ENCODE measurements at regions not wholly inside any gene's neighbourhood (a gene's known extent, or its start where the extent isn't known, plus 50 kb on each side); places are given as distances from the start of the nearest gene placed in this dataset.

GRCh38 chr2:204298404-204298803 is 246.9 kb upstream of the PARD3B start:
- FAIRE-seq (no peak), DNase-seq (ENCODE audit: low read depth) (no peak)
- Histone ChIP-seq H3K79me2 (ENCODE audit: insufficient read depth, low read length) (no peaks in the 10 kb centered on the region), H3K4me1 (ENCODE audit: insufficient read depth, low read length) (no peaks in the 10 kb centered on the region), H3K36me3 (ENCODE audit: insufficient read depth, low read length) (no peaks in the 10 kb centered on the region), H3K9me3 (ENCODE audit: insufficient read depth, low read depth, low read length) (no peaks in the 10 kb centered on the region), H3K27me3 (ENCODE audit: insufficient read depth, low read length) (no peaks in the 10 kb centered on the region), H3K4me3 (ENCODE audit: insufficient read depth, low read depth, low read length) (no peak overlapping the region), H3K4me2 (ENCODE audit: low read length) (no peak overlapping the region), H3K9ac (ENCODE audit: low read length) (no peak overlapping the region), H4K20me1 (ENCODE audit: insufficient read depth, low read length) (no peaks in the 10 kb centered on the region), H3K27ac (ENCODE audit: low read depth, low read length) (no peak overlapping the region), H2AFZ (ENCODE audit: low read depth, low read length) (no peak overlapping the region)
- Mint-ChIP-seq H3K27ac (ENCODE audit: unreplicated experiment) (no peak overlapping the region), H3K4me1 (ENCODE audit: low read depth, unreplicated experiment) (no peaks in the 10 kb centered on the region), H3K36me3 (ENCODE audit: low read depth, unreplicated experiment) (no peaks in the 10 kb centered on the region), H3K4me3 (ENCODE audit: unreplicated experiment) (no peak overlapping the region), H3K9me3 (ENCODE audit: unreplicated experiment) (no peaks in the 10 kb centered on the region), H3K27me3 (ENCODE audit: low read depth, unreplicated experiment) (peaks cover 2% of the 10 kb centered on the region)
- TF ChIP-seq CTCF (IDR thresholded peaks at IDR 0.05; ENCODE audit: insufficient read depth, low read depth, low read length): no peak
- TF ChIP-seq EZH2 (IDR thresholded peaks at IDR 0.05; ENCODE audit: insufficient read depth, low read length): no peak

- H3K9me3 ChIP-seq (ENCODE audit: insufficient read depth, low read depth, low read length): no peaks in the 10 kb centered on the region
- Mint-ChIP-seq H3K9me3 (ENCODE audit: unreplicated experiment) (no peaks in the 10 kb centered on the region), H3K27me3 (ENCODE audit: low read depth, unreplicated experiment) (peaks cover 4% of the 10 kb centered on the region), H3K4me1 (ENCODE audit: low read depth, unreplicated experiment) (no peaks in the 10 kb centered on the region), H3K27ac (ENCODE audit: unreplicated experiment) (no peak overlapping the region), H3K36me3 (ENCODE audit: low read depth, unreplicated experiment) (no peaks in the 10 kb centered on the region), H3K4me3 (ENCODE audit: unreplicated experiment) (no peak overlapping the region)
- no peak overlapping the region for H3K9ac ChIP-seq (ENCODE audit: low read length)
- DNase-seq (ENCODE audit: low read depth): no peak
- H2AFZ ChIP-seq (ENCODE audit: low read depth, low read length): no peak overlapping the region
- TF ChIP-seq EZH2 (IDR thresholded peaks at IDR 0.05; ENCODE audit: insufficient read depth, low read length): no peak
- TF ChIP-seq CTCF (IDR thresholded peaks at IDR 0.05; ENCODE audit: insufficient read depth, low read depth, low read length): no peak
- H3K4me2 ChIP-seq (ENCODE audit: low read length): no peak overlapping the region
- no peaks in the 10 kb centered on the region for H3K36me3 ChIP-seq (ENCODE audit: insufficient read depth, low read length)
- H3K4me3 ChIP-seq (ENCODE audit: insufficient read depth, low read depth, low read length): no peak overlapping the region
- H3K27me3 ChIP-seq (ENCODE audit: insufficient read depth, low read length): no peaks in the 10 kb centered on the region
- no peaks in the 10 kb centered on the region for H4K20me1 ChIP-seq (ENCODE audit: insufficient read depth, low read length)
- H3K79me2 ChIP-seq (ENCODE audit: insufficient read depth, low read length): no peaks in the 10 kb centered on the region
- H3K4me1 ChIP-seq (ENCODE audit: insufficient read depth, low read length): no peaks in the 10 kb centered on the region
- no peak for FAIRE-seq
- no peak overlapping the region for H3K27ac ChIP-seq (ENCODE audit: low read depth, low read length)
Observed at GRCh38 chr2:204299766-204300165, 245.5 kb upstream of the PARD3B start.

- Histone ChIP-seq H3K79me2 (ENCODE audit: insufficient read depth, low read length) (no peaks in the 10 kb centered on the region), H3K4me3 (ENCODE audit: insufficient read depth, low read depth, low read length) (no peak overlapping the region), H4K20me1 (ENCODE audit: insufficient read depth, low read length) (no peaks in the 10 kb centered on the region), H3K4me2 (ENCODE audit: low read length) (no peak overlapping the region), H3K27ac (ENCODE audit: low read depth, low read length) (no peak overlapping the region), H3K27me3 (ENCODE audit: insufficient read depth, low read length) (no peaks in the 10 kb centered on the region), H3K9me3 (ENCODE audit: insufficient read depth, low read depth, low read length) (no peaks in the 10 kb centered on the region), H2AFZ (ENCODE audit: low read depth, low read length) (no peak overlapping the region), H3K9ac (ENCODE audit: low read length) (no peak overlapping the region), H3K4me1 (ENCODE audit: insufficient read depth, low read length) (no peaks in the 10 kb centered on the region), H3K36me3 (ENCODE audit: insufficient read depth, low read length) (no peaks in the 10 kb centered on the region)
- DNase-seq (ENCODE audit: low read depth): no peak
- Mint-ChIP-seq H3K4me1 (ENCODE audit: low read depth, unreplicated experiment) (no peaks in the 10 kb centered on the region), H3K4me3 (ENCODE audit: unreplicated experiment) (no peak overlapping the region), H3K27ac (ENCODE audit: unreplicated experiment) (no peak overlapping the region), H3K36me3 (ENCODE audit: low read depth, unreplicated experiment) (no peaks in the 10 kb centered on the region), H3K27me3 (ENCODE audit: low read depth, unreplicated experiment) (peaks cover 12% of the 10 kb centered on the region), H3K9me3 (ENCODE audit: unreplicated experiment) (no peaks in the 10 kb centered on the region)
- FAIRE-seq: no peak
- TF ChIP-seq EZH2 (IDR thresholded peaks at IDR 0.05; ENCODE audit: insufficient read depth, low read length) (no peak), CTCF (IDR thresholded peaks at IDR 0.05; ENCODE audit: insufficient read depth, low read depth, low read length) (no peak)
Observed at GRCh38 chr2:204306667-204307066, 238.6 kb upstream of the PARD3B start.
